Caco-2 (cell line): ENCODE measurements at regions not wholly inside any gene's neighbourhood (a gene's known extent, or its start where the extent isn't known, plus 50 kb on each side); places are given as distances from the start of the nearest gene placed in this dataset.

ENCODE experiments used
- BruUV-seq: library from RNA; stranded (reverse); fragments of 400-500 nt; replicated peaks from 2 replicates; lab custom pipeline; 2021; lab: Mats Ljungman, UMichigan
- CTCF ChIA-PET: fragments of 300-600 bp; sonication (Branson Sonifier 250); formaldehyde crosslinking; loops from one replicate; lab custom pipeline; 2022; ENCODE audit warnings: antibody characterized with exemption; lab: Charles Lee
- POLR2A ChIA-PET: fragments of 300-600 bp; sonication (Branson Sonifier 250); formaldehyde crosslinking; loops from one replicate; lab custom pipeline; 2022; ENCODE audit warnings: antibody characterized with exemption; lab: Charles Lee
- DNase-seq, 2 experiments: peaks; one replicate each; pipeline versions ENCODE4 v3.0.0 to v3.0.0-alpha.2; 2020 to 2022
- H3K27me3 ChIP-seq: replicated peaks from 2 replicates; pipeline ENCODE4 v1.6.0; 2011; ENCODE audit warnings: low read length; ENCODE audit not compliant: control insufficient read depth, insufficient read depth
- H3K36me3 ChIP-seq: 2 replicates; pipeline ENCODE4 v1.5.1; 2011; ENCODE audit warnings: low read length; ENCODE audit not compliant: control insufficient read depth, insufficient read depth
- H3K4me1 ChIP-seq: fragments of 250-450 bp; sonication (Bioruptor Pico); 2 replicates; pipeline ENCODE4 v1.5.1; 2020; ENCODE audit warnings: mild to moderate bottlenecking
- H3K4me3 ChIP-seq: 2 replicates; pipeline ENCODE4 v1.5.1; 2011; ENCODE audit warnings: low read depth, mild to moderate bottlenecking, control low read depth, low read length
- H3K9me3 ChIP-seq: fragments of 250-450 bp; sonication (Bioruptor Pico); 2 replicates; pipeline ENCODE4 v1.5.1; 2020; ENCODE audit warnings: mild to moderate bottlenecking, moderate library complexity
- H3K27ac Mint-ChIP-seq: one replicate; pipeline ENCODE4 v1.8.0; 2022; ENCODE audit warnings: mixed read lengths; ENCODE audit not compliant: unreplicated experiment
- H3K27me3 Mint-ChIP-seq: one replicate; pipeline ENCODE4 v1.8.0; 2022; ENCODE audit warnings: mixed read lengths; ENCODE audit not compliant: insufficient read depth, unreplicated experiment
- H3K36me3 Mint-ChIP-seq: one replicate; pipeline ENCODE4 v1.8.0; 2022; ENCODE audit warnings: mild to moderate bottlenecking, mixed read lengths; ENCODE audit not compliant: insufficient read depth, unreplicated experiment
- H3K4me1 Mint-ChIP-seq: one replicate; pipeline ENCODE4 v1.8.0; 2022; ENCODE audit warnings: low read depth, mixed read lengths; ENCODE audit not compliant: unreplicated experiment
- H3K4me3 Mint-ChIP-seq: one replicate; pipeline ENCODE4 v1.8.0; 2022; ENCODE audit warnings: mild to moderate bottlenecking, moderate library complexity, mixed read lengths; ENCODE audit not compliant: unreplicated experiment
- H3K9me3 Mint-ChIP-seq: one replicate; pipeline ENCODE4 v1.8.0; 2022; ENCODE audit warnings: mixed read lengths; ENCODE audit not compliant: unreplicated experiment
- CTCF ChIP-seq, 2 experiments: fragments of 200-600 bp in 1 of 2; IDR thresholded peaks; 1 replicate in 1 of 2; 2 replicates in 1 of 2; pipeline versions ENCODE4 v1.5.1 to v1.8.0; 2011 to 2022; ENCODE audit warnings: antibody characterized with exemption in 1 of 2, control low read depth in 1 of 2, inconsistent platforms in 1 of 2, low read depth in 1 of 2, low read length in 1 of 2, mild to moderate bottlenecking in 1 of 2, moderate library complexity in 1 of 2; ENCODE audit not compliant: insufficient read depth in 1 of 2, severe bottlenecking in 1 of 2, unreplicated experiment in 1 of 2
- intact Hi-C: fragments of 100-400 bp; cut with micrococcal nuclease; formaldehyde crosslinking; loops from one replicate; pipeline ENCODE4 v1.10.0; 2022; ENCODE audit not compliant: unreplicated experiment

GRCh38 chr16:6364846-6365245 is 967.8 kb upstream of the RBFOX1 start:
- no peaks in the 10 kb centered on the region for H3K36me3 Mint-ChIP-seq
- H3K27me3 Mint-ChIP-seq: no peaks in the 10 kb centered on the region
- no peak overlapping the region for H3K4me3 Mint-ChIP-seq
- Histone ChIP-seq H3K9me3 (no peaks in the 10 kb centered on the region), H3K4me3 (no peak overlapping the region), H3K36me3 (no peaks in the 10 kb centered on the region), H3K27me3 (no peaks in the 10 kb centered on the region), H3K4me1 (no peaks in the 10 kb centered on the region)
- ChIA-PET CTCF (no interaction called here), POLR2A (no interaction called here)
- no peak for TF ChIP-seq CTCF (IDR thresholded peaks at IDR 0.05; ENCODE audit: insufficient read depth in 1 of 2, low read depth in 1 of 2, low read length in 1 of 2, severe bottlenecking in 1 of 2, unreplicated experiment in 1 of 2)
- no peaks in the 10 kb centered on the region for H3K4me1 Mint-ChIP-seq
- peaks cover 8% of the 10 kb centered on the region for H3K9me3 Mint-ChIP-seq
- no TSS peak for BruUV-seq
- no peak overlapping the region for H3K27ac Mint-ChIP-seq
- intact Hi-C loops: no loop called here
- DNase-seq: no peak

GRCh38 chr16:6363896-6364607 is 968.6 kb upstream of the RBFOX1 start:
- Mint-ChIP-seq H3K9me3 (peaks cover 8% of the 10 kb centered on the region), H3K36me3 (no peaks in the 10 kb centered on the region), H3K27me3 (no peaks in the 10 kb centered on the region), H3K4me3 (no peak overlapping the region), H3K4me1 (no peaks in the 10 kb centered on the region), H3K27ac (no peak overlapping the region)
- H3K4me1 ChIP-seq: no peaks in the 10 kb centered on the region
- no peaks in the 10 kb centered on the region for H3K36me3 ChIP-seq
- POLR2A ChIA-PET: no interaction called here
- intact Hi-C loops: no loop called here
- H3K9me3 ChIP-seq: no peaks in the 10 kb centered on the region
- TF ChIP-seq CTCF (IDR thresholded peaks at IDR 0.05; ENCODE audit: insufficient read depth in 1 of 2, low read depth in 1 of 2, low read length in 1 of 2, severe bottlenecking in 1 of 2, unreplicated experiment in 1 of 2): no peak
- no peak overlapping the region for H3K4me3 ChIP-seq
- no peak for DNase-seq
- no peaks in the 10 kb centered on the region for H3K27me3 ChIP-seq
- no TSS peak for BruUV-seq
- CTCF ChIA-PET: interaction anchor here (0.6 kb wide), 1 partner anchor 1428 kb away, joined by 3 read pairs; no protein-coding TSS in a partner anchor

- ChIA-PET CTCF (interaction anchor here (0.6 kb wide), 1 partner anchor 1427 kb away, joined by 3 read pairs; no protein-coding TSS in a partner anchor), POLR2A (no interaction called here)
- DNase-seq: no peak
- Histone ChIP-seq H3K4me3 (no peak overlapping the region), H3K9me3 (no peaks in the 10 kb centered on the region), H3K4me1 (no peaks in the 10 kb centered on the region), H3K27me3 (no peaks in the 10 kb centered on the region), H3K36me3 (no peaks in the 10 kb centered on the region)
- intact Hi-C loops: no loop called here
- H3K36me3 Mint-ChIP-seq: no peaks in the 10 kb centered on the region
- no peak overlapping the region for H3K27ac Mint-ChIP-seq
- no peak overlapping the region for H3K4me3 Mint-ChIP-seq
- BruUV-seq: no TSS peak
- no peak for TF ChIP-seq CTCF (IDR thresholded peaks at IDR 0.05; ENCODE audit: insufficient read depth in 1 of 2, low read depth in 1 of 2, low read length in 1 of 2, severe bottlenecking in 1 of 2, unreplicated experiment in 1 of 2)
- no peaks in the 10 kb centered on the region for H3K27me3 Mint-ChIP-seq
- peaks cover 4% of the 10 kb centered on the region for H3K9me3 Mint-ChIP-seq
- no peaks in the 10 kb centered on the region for H3K4me1 Mint-ChIP-seq
Measured at GRCh38 chr16:6363396-6363795, 969.2 kb upstream of the RBFOX1 start.
